ENCODE measurements at regions not wholly inside any gene's neighbourhood (a gene's known extent, or its start where the extent isn't known, plus 50 kb on each side); places are given as distances from the start of the nearest gene placed in this dataset.
"Not testable (repeated sequence)": the region's sequence is repeated elsewhere in the genome, so short reads cannot be mapped to it uniquely, and the experiment has no call there.

DNA sequence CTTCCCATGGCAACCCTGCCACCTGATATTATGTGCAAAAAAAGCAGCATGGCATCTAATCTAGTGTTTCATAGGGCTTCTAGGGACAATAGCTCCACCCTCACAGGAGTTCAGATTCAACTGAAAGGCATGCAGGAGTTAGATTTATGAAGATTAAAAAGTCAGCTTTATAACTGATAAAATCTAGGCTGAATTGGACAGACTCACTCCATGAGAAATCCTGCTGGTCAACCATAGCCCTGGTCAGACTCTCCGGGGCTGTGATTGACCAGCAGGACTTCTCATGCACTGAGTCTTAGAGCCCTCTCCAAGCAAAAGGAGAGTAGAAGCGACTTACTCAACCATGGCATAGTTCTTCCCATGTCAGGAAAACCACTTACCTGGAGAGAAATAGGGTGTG, 345.4 kb downstream of the NEBL start:
- Mint-ChIP-seq H3K27me3 (ENCODE audit: low read depth) (peaks cover 8% of the 10 kb centered on the region), H3K36me3 (ENCODE audit: low read depth) (no peaks in the 10 kb centered on the region), H3K4me3 (no peak overlapping the region), H3K9me3 (peaks cover 9% of the 10 kb centered on the region), H3K4me1 (no peaks in the 10 kb centered on the region), H3K27ac (no peak overlapping the region)
- TF ChIP-seq, protein P1, sequence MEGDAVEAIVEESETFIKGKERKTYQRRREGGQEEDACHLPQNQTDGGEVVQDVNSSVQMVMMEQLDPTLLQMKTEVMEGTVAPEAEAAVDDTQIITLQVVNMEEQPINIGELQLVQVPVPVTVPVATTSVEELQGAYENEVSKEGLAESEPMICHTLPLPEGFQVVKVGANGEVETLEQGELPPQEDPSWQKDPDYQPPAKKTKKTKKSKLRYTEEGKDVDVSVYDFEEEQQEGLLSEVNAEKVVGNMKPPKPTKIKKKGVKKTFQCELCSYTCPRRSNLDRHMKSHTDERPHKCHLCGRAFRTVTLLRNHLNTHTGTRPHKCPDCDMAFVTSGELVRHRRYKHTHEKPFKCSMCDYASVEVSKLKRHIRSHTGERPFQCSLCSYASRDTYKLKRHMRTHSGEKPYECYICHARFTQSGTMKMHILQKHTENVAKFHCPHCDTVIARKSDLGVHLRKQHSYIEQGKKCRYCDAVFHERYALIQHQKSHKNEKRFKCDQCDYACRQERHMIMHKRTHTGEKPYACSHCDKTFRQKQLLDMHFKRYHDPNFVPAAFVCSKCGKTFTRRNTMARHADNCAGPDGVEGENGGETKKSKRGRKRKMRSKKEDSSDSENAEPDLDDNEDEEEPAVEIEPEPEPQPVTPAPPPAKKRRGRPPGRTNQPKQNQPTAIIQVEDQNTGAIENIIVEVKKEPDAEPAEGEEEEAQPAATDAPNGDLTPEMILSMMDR (IDR thresholded peaks at IDR 0.05; ENCODE audit: unreplicated experiment in 3 of 3), result no peak

GRCh38 chr10:20535897-20536881, 360.9 kb downstream of the NEBL start:
- peaks cover 9% of the 10 kb centered on the region for H3K4me1 Mint-ChIP-seq
- no peak overlapping the region for H3K4me3 Mint-ChIP-seq
- H3K36me3 Mint-ChIP-seq (ENCODE audit: low read depth), result no peaks in the 10 kb centered on the region
- H3K27me3 Mint-ChIP-seq (ENCODE audit: low read depth), result peaks cover 4% of the 10 kb centered on the region
- TF ChIP-seq, protein P1 (IDR thresholded peaks at IDR 0.05; ENCODE audit: unreplicated experiment in 3 of 3), result no peak
- no peak overlapping the region for H3K27ac Mint-ChIP-seq
- H3K9me3 Mint-ChIP-seq, result peaks cover 18% of the 10 kb centered on the region

GRCh38 chr10:20531241-20531883, 365.7 kb downstream of the NEBL start:
- not testable (repeated sequence) for H3K36me3 Mint-ChIP-seq (ENCODE audit: low read depth); H3K27ac Mint-ChIP-seq; H3K4me1 Mint-ChIP-seq; H3K27me3 Mint-ChIP-seq (ENCODE audit: low read depth); H3K4me3 Mint-ChIP-seq
- peaks cover 30% of the 10 kb centered on the region for H3K9me3 Mint-ChIP-seq

- Mint-ChIP-seq H3K4me3 (no peak overlapping the region), H3K27me3 (ENCODE audit: low read depth) (no peaks in the 10 kb centered on the region), H3K9me3 (peaks cover 3% of the 10 kb centered on the region), H3K36me3 (ENCODE audit: low read depth) (no peaks in the 10 kb centered on the region), H3K4me1 (no peaks in the 10 kb centered on the region), H3K27ac (no peak overlapping the region)
- TF ChIP-seq, protein P1 (IDR thresholded peaks at IDR 0.05; ENCODE audit: unreplicated experiment in 3 of 3), result no peak
Observed at GRCh38 chr10:20521186-20521585, 375.9 kb downstream of the NEBL start.

GRCh38 chr10:20515654-20516053, 381.5 kb downstream of the NEBL start:
- no peaks in the 10 kb centered on the region for H3K27me3 Mint-ChIP-seq (ENCODE audit: low read depth)
- no peaks in the 10 kb centered on the region for H3K9me3 Mint-ChIP-seq
- no peaks in the 10 kb centered on the region for H3K36me3 Mint-ChIP-seq (ENCODE audit: low read depth)
- H3K27ac Mint-ChIP-seq, result no peak overlapping the region
- no peaks in the 10 kb centered on the region for H3K4me1 Mint-ChIP-seq
- no peak overlapping the region for H3K4me3 Mint-ChIP-seq
- TF ChIP-seq, protein P1 (IDR thresholded peaks at IDR 0.05; ENCODE audit: unreplicated experiment in 3 of 3), result no peak

- no peaks in the 10 kb centered on the region for H3K36me3 Mint-ChIP-seq (ENCODE audit: low read depth)
- no peaks in the 10 kb centered on the region for H3K4me1 Mint-ChIP-seq
- TF ChIP-seq, protein P1 (IDR thresholded peaks at IDR 0.05; ENCODE audit: unreplicated experiment in 3 of 3), result no peak
- peaks cover 3% of the 10 kb centered on the region for H3K9me3 Mint-ChIP-seq
- H3K4me3 Mint-ChIP-seq, result no peak overlapping the region
- no peaks in the 10 kb centered on the region for H3K27me3 Mint-ChIP-seq (ENCODE audit: low read depth)
- H3K27ac Mint-ChIP-seq, result no peak overlapping the region
Observed at GRCh38 chr10:20512631-20513030, 384.5 kb downstream of the NEBL start.

All from nephron (organoid).